HepG2 (cell line): ENCODE measurements at regions not wholly inside any gene's neighbourhood (a gene's known extent, or its start where the extent isn't known, plus 50 kb on each side); places are given as distances from the start of the nearest gene placed in this dataset.

ENCODE experiments used
- ELF1 ChIP-seq: sonication (generic); formaldehyde crosslinking; IDR thresholded peaks from 2 replicates; pipeline ENCODE4 v1.4.0; 2020; ENCODE audit warnings: missing genetic modification reagents
- ELF3 ChIP-seq: IDR thresholded peaks from 2 replicates; pipeline ENCODE4 v1.6.1; 2016; ENCODE audit warnings: missing genetic modification reagents, missing compliant biosample characterization
- NFKBIZ ChIP-seq: IDR thresholded peaks from 2 replicates; pipeline ENCODE4 v1.6.1; 2018; ENCODE audit warnings: missing genetic modification reagents, missing compliant biosample characterization
- PLRG1 ChIP-seq: fragments of 450-650 bp; conservative IDR thresholded peaks from 2 replicates; pipeline ENCODE4 v1.6.1; 2016
- TEF ChIP-seq: sonication (generic); formaldehyde crosslinking; IDR thresholded peaks from 2 replicates; pipeline ENCODE4 v1.5.0; 2020; ENCODE audit warnings: missing genetic modification reagents
- ZBTB42 ChIP-seq: sonication (generic); formaldehyde crosslinking; IDR thresholded peaks from 2 replicates; pipeline ENCODE4 v1.5.0; 2020; ENCODE audit warnings: mild to moderate bottlenecking, missing genetic modification reagents
- ZKSCAN8 ChIP-seq: IDR thresholded peaks from 2 replicates; pipeline ENCODE4 v1.6.1; 2016; ENCODE audit warnings: borderline replicate concordance, missing genetic modification reagents, missing compliant biosample characterization
- ZNF720 ChIP-seq: sonication (generic); formaldehyde crosslinking; IDR thresholded peaks from 2 replicates; pipeline ENCODE4 v1.4.0; 2020; ENCODE audit warnings: missing genetic modification reagents
- TF ChIP-seq, protein P1 (sequence below): sonication (generic); formaldehyde crosslinking; IDR thresholded peaks from 2 replicates; pipeline ENCODE4 v1.5.1; 2020; ENCODE audit warnings: mild to moderate bottlenecking, missing genetic modification reagents, borderline replicate concordance
- TF ChIP-seq, protein P2 (sequence below): sonication (generic); formaldehyde crosslinking; IDR thresholded peaks from 2 replicates; pipeline ENCODE4 v1.4.0; 2020; ENCODE audit warnings: mild to moderate bottlenecking, missing genetic modification reagents
- TF ChIP-seq, protein P3 (sequence below): IDR thresholded peaks from 2 replicates; pipeline ENCODE4 v1.6.1; 2018; ENCODE audit warnings: missing genetic modification reagents, mild to moderate bottlenecking, missing compliant biosample characterization
- TF ChIP-seq, protein P4 (sequence below), 2 experiments: sonication (generic) in 1 of 2; formaldehyde crosslinking in 1 of 2; IDR thresholded peaks; 2 replicates each; pipeline versions ENCODE4 v1.5.1 to v1.6.1; 2011 to 2020; ENCODE audit warnings: borderline replicate concordance in 1 of 2, low read depth in 1 of 2, low read length in 1 of 2, mild to moderate bottlenecking in 1 of 2, missing genetic modification reagents in 1 of 2, moderate library complexity in 1 of 2

- TF ChIP-seq, protein P1, sequence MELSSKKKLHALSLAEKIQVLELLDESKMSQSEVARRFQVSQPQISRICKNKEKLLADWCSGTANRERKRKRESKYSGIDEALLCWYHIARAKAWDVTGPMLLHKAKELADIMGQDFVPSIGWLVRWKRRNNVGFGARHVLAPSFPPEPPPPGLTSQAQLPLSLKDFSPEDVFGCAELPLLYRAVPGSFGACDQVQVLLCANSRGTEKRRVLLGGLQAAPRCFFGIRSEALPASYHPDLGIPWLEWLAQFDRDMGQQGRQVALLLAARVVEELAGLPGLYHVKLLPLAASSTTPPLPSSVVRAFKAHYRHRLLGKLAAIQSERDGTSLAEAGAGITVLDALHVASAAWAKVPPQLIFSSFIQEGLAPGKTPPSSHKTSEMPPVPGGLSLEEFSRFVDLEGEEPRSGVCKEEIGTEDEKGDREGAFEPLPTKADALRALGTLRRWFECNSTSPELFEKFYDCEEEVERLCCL (CRISPR knock-in tag) = no peak
- no peak for TF ChIP-seq NFKBIZ (CRISPR knock-in tag)
- TF ChIP-seq, protein P2, sequence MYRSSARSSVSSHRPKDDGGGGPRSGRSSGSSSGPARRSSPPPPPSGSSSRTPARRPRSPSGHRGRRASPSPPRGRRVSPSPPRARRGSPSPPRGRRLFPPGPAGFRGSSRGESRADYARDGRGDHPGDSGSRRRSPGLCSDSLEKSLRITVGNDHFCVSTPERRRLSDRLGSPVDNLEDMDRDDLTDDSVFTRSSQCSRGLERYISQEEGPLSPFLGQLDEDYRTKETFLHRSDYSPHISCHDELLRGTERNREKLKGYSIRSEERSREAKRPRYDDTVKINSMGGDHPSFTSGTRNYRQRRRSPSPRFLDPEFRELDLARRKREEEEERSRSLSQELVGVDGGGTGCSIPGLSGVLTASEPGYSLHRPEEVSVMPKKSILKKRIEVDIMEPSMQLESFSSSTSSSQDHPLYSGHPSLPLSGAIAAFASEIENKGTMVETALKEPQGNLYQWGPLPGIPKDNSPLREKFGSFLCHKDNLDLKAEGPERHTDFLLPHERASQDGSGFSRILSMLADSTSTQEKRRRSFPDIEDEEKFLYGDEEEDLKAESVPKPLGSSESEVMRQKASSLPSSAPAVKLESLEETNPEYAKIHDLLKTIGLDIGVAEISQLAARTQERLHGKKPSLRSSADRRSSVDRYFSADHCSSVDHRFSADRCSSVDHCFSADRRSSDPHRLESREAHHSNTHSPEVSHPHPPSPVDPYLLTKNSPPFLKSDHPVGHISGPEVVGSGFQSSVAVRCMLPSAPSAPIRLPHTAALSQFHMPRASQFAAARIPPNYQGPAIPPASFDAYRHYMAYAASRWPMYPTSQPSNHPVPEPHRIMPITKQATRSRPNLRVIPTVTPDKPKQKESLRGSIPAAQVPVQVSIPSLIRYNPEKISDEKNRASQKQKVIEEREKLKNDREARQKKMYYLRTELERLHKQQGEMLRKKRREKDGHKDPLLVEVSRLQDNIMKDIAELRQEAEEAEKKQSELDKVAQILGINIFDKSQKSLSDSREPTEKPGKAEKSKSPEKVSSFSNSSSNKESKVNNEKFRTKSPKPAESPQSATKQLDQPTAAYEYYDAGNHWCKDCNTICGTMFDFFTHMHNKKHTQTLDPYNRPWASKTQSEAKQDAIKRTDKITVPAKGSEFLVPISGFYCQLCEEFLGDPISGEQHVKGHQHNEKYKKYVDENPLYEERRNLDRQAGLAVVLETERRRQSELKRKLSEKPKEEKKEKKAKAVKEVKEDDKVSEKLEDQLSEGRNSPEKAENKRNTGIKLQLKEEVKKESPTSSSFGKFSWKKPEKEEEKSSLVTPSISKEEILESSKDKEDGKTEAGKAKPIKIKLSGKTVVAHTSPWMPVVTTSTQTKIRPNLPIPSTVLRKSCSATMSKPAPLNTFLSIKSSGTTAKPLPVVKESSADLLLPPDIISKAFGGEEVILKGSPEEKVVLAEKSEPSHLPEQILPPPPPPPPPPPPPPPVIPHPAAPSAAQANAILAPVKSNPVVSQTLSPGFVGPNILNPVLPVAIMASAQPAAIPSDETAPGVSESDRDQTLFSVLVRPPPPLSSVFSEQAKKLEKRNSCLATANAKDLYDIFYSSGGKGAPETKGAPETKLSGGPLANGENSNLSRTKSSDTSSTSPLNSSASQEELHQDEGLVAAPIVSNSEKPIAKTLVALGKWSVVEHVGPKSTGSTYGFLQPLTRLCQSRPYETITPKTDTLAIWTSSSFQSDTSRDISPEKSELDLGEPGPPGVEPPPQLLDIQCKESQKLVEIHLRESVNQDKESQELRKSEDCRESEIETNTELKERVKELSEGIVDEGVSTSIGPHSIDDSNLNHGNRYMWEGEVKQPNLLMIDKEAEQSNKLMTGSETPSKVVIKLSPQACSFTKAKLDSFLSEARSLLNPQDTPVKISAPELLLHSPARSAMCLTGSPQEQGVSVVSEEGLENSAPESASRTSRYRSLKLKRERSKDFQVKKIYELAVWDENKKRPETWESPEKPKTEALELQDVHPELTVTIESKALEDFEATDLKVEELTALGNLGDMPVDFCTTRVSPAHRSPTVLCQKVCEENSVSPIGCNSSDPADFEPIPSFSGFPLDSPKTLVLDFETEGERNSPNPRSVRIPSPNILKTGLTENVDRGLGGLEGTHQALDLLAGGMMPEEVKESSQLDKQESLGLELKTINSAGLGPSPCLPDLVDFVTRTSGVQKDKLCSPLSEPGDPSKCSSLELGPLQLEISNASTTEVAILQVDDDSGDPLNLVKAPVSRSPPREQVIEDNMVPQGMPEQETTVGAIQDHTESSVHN = no peak
- no peak for TF ChIP-seq ELF1 (CRISPR knock-in tag)
- TF ChIP-seq ZBTB42 (CRISPR knock-in tag) = no peak
- TF ChIP-seq ZKSCAN8 (CRISPR knock-in tag) = no peak
- no peak for TF ChIP-seq TEF (CRISPR knock-in tag)
- no peak for TF ChIP-seq ZNF720 (CRISPR knock-in tag)
- no peak for TF ChIP-seq ELF3 (CRISPR knock-in tag)
- TF ChIP-seq, protein P3, sequence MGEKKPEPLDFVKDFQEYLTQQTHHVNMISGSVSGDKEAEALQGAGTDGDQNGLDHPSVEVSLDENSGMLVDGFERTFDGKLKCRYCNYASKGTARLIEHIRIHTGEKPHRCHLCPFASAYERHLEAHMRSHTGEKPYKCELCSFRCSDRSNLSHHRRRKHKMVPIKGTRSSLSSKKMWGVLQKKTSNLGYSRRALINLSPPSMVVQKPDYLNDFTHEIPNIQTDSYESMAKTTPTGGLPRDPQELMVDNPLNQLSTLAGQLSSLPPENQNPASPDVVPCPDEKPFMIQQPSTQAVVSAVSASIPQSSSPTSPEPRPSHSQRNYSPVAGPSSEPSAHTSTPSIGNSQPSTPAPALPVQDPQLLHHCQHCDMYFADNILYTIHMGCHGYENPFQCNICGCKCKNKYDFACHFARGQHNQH = no peak
- TF ChIP-seq, protein P4, sequence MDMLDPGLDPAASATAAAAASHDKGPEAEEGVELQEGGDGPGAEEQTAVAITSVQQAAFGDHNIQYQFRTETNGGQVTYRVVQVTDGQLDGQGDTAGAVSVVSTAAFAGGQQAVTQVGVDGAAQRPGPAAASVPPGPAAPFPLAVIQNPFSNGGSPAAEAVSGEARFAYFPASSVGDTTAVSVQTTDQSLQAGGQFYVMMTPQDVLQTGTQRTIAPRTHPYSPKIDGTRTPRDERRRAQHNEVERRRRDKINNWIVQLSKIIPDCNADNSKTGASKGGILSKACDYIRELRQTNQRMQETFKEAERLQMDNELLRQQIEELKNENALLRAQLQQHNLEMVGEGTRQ (IDR thresholded peaks at IDR 0.05; ENCODE audit: low read depth, low read length) = no peak
- TF ChIP-seq, protein P4 (CRISPR knock-in tag; IDR thresholded peaks at IDR 0.05; ENCODE audit: borderline replicate concordance) = no peak
- TF ChIP-seq PLRG1 = no peak
Observed at GRCh38 chr17:11109106-11109505, 131.9 kb upstream of the SHISA6 start (continued).
